ENCODE measurements at regions not wholly inside any gene's neighbourhood (a gene's known extent, or its start where the extent isn't known, plus 50 kb on each side); places are given as distances from the start of the nearest gene placed in this dataset.

DNA sequence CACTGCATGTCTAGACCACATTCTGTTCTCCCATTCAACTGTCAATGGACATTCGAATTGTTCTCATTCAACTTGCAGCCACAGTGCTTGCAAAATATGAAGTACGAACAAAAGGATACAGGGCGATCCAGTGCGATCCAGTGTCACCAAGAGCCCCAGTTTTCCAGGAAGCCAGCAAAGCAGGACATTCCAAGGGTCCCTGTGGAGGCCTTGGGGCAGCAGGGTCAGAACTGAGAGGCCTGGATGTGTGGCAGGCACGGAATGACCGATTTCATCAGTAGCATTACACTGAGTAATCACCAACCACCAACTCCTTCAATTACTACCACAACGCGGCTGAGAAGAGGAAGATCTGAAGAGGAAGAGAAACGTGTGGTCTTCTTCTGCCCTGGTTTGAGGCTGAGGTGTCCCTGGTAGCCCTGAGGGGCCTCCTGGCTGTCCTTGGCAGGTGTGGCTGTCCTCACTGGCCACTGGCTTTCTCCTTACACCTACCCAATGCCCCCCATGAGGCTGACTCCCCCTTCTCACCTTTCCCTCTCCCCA lies 172.7 kb upstream of the FHL2 start:
- no peak for DNase-seq (ENCODE audit: low read depth)

DNA sequence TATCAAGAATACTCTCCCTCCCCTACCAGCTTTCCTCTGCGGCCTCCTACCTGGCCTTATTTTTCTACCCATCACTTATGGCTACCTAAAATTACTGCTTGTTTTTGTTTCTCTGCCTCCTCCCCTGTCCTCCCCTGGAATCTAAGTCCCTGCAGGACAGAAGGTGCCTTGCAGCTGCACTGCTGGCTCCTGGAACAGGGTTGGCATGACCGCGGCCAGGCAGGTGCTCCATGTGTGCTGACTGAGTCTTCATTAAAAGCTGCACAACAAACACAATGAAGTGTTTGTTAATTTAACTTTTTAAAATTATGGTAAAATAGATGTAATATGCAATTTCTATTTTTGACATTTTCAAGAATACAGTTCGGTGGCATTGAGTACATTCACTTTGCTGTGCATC lies 171.9 kb upstream of the FHL2 start:
- no peak for DNase-seq (ENCODE audit: low read depth)

DNA sequence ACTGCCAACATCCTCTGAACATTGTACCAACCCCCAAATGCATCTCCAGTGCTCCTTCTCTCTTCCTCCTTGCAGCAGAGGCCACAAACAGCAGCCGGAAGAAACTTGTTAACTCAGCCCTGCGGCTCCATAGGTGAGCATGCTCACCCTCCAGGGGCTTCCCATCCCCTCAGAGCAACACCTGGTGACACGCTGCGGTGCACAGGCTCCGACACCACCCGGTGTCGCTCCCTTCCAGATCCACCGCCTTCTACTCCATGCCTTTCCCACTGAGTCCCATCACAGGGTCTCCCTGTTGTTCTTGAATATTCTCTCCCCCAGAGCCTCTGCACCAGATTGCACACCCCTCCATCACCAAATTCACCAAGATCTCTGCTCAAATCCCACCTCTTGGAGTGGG lies 171.5 kb upstream of the FHL2 start:
- DNase-seq (ENCODE audit: low read depth), result no peak

DNA sequence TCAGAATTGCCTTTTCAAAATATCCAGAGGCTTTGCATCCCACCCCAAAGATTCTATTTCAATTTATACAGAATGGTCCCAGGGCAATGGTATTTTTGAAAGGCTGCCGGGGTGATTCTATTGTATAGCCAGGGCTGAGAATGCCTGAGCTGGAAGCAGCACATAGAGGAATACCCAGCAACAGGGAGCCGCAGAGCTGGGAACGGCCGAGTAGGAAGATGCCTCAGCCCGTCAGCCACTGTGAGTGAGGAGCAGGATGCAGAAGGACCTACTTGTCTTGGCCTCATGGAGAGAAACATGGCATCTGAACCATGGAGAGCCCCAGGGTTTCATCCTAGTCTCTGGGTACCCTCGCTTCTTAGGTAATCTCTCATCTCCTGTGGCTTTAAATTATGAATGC lies 170.8 kb upstream of the FHL2 start:
- DNase-seq (ENCODE audit: low read depth), result no peak

DNA sequence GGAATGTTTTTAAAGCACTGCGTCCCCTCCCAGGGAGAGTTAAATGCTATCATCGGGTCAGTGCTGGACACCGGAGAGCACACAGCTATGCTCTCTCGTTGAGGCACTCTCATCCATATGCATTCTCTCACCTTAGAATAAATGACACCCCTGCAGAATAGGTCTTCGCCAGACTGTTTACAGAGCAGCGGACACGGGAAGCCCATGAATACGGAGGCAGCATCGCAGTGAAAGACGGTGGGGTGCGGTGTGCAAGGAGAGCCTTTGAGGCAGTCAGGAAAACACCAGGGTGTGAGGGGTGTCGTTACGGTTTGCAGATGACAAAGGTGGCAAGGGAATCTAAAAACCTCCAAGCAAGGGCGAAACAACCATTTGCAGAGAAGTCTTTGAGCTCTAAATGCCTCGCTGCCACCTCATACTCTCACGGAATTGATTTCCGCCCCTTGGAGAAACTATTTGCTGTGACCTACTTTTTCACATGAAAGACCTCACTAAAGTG lies 169.2 kb upstream of the FHL2 start:
- DNase-seq (ENCODE audit: low read depth), result peak; percentile 9

DNA sequence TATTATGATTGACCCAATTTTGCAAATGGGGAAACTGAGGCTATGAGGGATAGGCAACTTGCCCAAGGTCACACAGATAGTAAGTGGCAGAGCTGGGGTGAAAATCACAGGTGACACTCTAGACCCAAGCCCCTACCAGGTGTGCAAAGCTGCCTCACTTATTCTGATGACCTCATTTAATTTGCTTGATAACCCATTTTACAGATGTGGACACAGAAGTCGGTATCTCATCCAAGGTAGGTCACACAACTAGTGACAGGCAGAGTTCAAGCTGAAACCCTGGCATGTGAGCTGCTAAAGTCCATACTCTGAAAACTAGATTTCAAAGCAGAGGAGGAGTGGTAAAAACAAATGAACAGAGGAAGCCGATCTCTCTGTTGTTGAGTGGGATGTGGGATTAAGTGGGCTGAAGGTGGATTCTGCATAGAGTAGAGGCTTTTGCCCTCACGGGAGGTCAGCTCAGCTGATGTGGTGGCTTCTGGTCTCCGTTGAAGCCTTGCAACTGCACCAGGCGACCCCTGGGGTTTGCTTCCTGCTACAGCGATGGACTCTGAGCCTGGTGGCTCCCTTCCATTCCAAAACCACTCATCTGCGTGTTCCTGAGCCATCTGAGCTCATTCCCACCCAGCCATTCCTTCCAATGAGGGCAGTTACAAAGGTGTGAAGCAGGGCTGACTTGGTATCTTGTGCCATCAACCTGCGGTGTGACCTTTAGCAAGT lies 164.3 kb upstream of the FHL2 start:
- DNase-seq (ENCODE audit: low read depth), result no peak

DNA sequence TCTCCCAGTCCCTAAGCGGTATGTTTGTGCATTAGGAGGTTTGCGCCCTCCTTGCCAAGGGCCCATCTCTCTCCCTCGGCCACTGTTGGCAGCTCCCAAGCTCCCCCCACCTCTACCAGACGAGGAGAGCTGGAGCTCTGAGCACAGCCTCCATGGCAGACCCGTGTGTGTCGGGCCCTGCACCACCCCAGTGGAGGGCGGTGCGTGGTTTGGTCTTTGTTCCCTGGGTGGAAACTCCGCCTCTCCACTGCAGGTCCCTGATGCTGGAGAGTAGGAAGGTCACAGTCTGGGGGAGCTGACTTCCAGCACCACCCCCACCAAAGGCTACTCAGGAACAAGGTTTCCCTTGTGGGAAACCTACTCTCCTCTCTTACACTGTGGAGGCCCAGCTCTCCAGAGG lies 162.6 kb upstream of the FHL2 start:
- DNase-seq (ENCODE audit: low read depth), result no peak

DNA sequence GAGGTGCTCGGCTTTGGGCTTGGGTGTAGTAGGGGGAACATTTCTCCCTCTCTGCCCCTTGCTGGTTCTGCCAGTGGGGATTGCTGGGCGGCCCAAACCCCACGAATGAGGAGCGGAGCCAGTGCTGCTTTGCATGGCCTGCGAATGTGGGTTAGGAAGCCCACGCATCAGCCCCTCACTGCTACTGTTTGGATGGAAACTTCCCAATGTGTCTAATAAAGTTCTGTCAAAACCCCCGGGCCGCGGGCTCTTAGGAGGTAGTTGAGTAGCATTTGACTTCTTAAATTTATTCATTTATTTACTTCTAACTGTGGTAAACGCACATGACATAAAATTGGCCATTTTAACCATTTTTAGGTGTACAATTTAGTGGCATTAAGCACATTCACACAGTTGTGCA lies 161.3 kb upstream of the FHL2 start:
- no peak for DNase-seq (ENCODE audit: low read depth)

DNA sequence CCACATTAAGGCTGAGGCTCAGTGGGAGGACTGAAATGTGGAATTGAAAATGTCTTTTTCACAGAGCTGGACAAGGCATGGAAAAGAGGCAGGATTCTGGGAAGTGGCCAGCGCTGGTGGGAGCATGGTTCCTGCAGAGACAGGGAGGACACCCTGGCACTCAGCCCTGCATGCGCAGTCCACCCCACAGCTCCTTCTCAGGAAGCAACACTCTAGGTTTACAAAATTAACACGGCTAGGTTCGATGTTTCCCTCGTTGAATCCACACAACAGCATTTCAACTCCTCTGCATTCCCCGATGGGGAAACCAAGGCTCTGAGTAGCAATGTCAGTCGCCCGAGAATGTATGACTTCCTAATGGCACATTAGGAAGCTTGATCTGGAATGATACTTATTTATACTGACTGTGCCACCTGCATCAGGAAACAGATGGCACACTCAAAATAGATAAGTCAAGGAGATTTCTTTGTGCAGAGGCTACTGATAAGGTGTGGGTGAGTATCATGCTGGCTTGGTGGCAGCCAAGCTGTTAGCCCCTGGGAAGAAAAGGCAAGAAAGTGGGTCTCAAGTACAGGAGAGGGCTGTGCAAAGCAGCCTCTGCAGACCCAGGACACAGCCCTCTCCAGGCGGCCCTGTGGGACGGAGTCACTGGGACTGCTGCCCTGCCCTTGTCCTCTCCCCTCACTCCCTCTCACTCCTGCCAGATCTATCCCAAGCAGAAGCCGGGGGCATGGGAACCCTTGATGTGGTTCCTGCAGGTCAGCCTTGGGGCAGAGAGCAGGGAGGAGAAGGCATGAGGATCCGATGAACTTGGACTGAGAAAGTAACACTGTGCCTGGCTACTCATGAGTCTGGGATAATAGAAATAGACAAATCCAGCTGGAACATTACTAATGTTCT lies 158.4 kb upstream of the FHL2 start:
- no peak for DNase-seq (ENCODE audit: low read depth)

DNA sequence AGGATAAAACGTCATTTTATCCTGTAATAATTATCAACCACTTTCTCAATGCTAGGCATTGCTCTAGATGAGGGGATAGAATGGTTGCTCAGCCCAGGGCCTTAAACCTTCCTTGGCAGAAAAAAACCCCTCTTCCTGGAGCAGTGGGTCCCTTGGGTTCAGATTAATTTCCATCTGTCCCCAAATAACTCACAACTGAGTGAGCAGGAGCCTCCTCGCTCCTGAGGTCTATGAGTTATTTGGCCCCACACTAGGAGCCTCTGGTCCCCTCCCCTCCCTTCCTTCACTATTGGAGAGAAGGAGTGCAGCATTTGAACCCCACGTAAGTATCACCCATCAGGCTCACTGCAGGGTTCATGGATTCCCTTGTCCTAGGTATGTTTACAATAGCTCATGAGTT lies 157.5 kb upstream of the FHL2 start:
- DNase-seq (ENCODE audit: low read depth), result no peak

DNA sequence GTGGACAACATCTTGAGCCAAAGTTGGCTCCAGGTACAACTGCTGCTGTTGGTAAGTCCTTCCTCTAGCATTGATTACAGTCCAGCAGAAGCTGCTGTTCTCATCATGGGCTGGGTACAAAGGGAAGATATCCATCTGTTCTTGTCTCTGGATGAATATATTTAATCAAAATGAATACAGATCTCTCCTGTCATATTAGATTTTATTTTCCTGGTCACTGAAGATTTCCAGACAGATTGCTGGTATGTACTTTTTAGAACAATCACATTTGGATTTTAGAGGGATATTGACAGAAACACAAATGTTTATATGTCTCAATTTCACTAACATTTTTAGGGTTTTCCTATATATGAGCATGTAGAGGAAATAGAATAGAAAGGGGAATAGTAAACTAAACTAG lies 155.4 kb upstream of the FHL2 start:
- DNase-seq (ENCODE audit: low read depth), result no peak

DNA sequence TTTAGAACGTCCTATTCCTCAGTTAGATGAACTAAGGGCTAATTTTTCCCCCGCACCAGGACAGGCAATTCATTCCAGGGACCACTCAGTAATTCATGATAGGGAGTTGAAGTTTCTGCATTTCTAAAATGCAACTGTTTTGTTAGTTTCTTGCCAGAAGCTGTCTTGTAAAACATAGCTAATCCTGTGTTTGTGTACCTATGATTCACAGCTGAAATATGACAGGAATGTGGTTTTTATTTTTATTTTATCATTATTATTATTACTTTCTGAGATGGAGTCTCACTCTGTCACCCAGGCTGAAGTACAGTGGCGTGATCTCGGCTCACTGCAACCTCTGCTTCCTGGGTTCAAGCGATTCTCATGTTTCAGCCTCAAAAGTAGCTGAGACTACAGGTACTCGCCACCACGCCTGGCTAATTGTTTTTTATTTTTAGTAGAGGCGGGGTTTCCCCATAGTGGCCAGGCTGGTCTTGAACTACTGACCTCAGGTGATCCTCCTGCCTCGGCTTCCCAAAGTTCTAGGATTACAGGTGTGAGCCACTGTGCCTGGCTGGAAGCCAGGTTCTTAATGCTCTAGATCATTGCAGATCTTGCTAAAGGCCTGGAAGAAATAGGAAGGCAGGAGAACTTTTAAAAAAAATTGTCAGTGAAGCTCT lies 154.8 kb upstream of the FHL2 start:
- DNase-seq (ENCODE audit: low read depth), result peak; percentile 9

DNA sequence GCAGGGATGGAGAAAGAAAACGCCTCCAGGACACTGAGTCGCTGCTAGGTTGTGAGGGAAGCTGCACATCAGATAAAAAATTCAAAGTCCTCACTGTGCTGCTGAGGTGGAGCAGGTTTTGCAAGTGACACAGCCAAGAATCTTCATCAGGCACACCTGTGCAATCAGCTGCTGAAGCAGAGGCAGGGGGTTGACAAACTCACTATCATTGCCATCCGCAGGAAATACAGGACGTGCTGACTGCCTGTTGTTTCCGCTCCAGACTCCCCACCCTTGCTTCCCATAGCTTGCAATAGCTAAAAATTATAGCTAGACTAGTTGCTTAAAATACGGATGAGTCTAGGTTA lies 147.8 kb upstream of the FHL2 start:
- no peak for DNase-seq (ENCODE audit: low read depth)

DNA sequence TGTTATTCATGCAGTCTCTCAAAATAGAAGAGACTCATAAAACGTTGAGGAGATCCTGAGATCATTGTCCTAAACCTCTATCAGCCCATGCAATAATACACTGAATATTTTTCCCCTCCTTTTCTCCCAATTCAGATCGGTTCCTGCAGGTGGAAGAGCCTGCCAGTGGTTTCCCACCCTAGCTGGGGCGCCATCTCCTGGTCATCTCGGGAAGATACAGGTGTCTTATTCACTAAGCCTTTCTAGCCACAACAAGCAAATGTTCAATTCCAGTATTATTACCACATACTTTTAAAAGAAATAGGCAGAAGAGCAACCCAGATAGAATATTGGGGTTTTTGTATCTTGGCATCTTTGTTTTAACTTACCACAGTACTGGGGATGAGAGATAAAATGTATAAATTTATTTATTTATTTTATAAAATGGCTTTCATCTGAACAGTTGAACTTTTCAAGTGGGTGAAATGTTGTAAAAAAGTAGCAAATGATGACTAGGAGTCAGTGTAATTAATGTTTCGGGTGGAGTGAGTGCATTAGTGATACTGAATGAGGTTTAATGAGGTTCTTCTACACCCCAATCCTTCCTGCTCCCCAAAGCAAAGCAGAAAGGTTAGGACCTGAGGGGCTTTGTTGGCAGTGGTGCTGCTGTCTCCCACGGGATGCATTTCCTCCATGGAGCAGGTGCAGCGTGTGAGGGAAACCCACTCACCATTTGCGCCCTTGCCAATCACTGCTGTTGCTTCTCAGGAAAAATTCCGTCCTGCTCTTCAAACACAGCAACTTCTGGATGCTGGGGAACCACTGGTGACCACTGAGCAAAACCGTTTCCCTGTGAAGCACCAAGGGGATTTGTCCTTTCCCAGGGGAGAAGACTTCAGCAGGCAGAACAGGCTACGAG lies 147.1 kb upstream of the FHL2 start:
- DNase-seq (ENCODE audit: low read depth), result peak; percentile 69

DNA sequence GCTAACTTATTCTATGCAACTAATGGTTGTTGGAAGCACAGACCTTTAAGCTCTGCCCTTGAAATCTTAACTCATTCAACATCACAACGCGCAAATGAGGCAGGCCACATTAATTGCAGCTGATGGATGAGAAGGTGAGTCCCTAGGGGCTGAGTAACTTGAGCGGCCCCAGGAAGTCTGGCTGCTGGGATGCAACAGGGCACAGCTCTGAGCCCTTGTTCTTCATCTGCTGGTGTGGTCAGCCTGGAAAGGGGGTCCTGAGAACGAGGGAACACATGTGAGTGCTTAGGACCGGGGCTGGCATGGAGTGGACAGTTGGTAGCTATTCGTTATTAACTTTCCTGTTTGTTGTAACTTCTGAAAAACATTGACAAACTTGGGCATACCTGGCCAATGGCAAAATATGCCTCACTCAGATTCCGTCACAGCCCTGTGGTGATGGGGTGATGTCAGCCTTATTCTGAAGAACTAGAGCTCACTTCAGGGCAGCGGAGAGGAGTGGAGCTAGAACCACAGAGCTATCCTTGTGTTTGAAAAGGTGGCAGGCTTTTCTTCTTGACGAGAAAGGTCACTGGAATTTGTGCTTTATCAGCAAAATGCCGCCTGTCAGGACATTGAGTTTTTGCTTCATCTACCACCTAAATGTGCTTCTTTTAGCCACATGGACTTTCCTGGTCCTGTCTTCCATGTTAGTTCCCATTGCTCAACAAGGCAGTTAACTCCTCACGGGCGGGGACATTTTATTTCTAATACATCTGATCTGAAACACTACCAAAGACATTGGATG lies 145.9 kb upstream of the FHL2 start:
- DNase-seq (ENCODE audit: low read depth), result no peak

DNA sequence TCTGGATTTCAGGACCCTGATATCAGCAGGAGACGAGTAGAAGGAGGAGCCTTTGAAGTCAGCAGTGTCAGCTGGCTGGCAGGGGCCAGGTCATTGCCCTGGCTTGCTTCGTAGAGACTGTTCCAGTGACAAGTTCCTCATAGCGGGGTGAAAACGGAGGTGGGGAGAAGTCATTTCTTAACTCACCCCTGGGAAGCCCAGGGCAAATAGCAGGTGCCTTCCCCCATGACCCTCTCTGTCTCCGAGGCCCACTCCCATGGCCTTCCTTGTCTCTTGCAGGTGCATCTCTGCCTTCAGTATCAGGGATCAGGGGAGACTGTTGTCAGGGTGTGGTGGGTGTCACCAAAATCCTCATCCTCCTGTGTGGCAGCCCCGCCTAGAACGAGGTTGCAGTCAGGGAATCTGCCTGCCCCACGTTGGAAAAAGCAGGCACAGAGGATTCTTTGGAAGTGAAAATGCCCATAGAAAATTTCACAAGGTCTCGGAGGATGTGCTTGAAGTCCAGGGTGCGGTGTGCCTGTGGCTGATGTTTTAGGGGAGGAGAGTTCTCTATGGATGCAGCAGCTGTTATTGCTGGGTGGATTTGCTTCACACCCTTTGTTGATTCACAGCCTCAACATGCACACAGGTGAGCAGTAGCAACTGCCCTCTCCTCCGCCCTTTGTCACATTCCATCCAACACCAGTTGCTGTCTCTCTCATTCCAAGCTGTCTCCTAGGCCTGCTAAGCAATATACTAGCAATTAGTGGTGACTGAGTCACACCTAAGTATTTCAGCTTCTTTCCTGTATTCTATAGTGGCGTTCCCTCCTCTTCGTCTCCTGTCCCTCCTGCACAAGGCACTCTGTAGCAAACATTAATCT lies 142.6 kb upstream of the FHL2 start:
- DNase-seq (ENCODE audit: low read depth), result peak; percentile 59

DNA sequence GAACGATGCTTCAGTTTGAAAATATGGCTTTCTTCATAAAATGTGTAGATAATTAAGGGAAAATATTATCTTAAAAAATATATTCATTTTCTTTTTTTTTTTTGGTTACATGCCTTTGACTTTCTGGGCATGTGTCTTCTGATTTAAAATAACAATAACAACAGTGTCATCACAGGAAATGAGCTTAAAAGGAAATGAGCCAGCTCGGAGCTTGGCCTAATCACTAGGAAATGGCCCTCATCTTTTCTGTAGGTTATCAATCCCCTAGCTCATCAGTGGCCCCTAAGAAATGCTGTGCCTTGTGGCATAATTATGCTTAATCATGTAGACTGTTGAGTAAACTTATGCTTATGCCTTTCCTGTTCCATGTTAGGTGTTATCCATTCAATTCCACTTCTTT lies 141.8 kb upstream of the FHL2 start:
- no peak for DNase-seq (ENCODE audit: low read depth)

DNA sequence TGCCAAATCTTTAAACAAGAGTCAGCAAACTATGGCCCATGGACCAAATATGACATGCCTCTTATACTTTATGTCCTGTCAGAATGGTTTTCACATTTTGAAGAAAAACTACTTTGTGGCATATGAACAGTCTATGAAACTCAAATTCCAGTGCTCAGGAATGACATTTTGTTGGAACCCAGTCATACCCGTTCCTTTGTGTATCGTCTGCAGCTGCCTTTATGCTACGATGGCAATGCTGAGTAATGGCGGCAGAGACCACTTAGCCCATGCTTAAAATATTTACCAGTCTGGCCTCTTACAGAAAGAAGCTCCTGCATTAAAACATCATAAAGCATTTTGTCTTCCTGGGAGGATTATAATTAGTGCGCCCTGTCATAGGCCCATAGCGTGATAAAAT lies 140.5 kb upstream of the FHL2 start:
- DNase-seq (ENCODE audit: low read depth), result no peak

DNA sequence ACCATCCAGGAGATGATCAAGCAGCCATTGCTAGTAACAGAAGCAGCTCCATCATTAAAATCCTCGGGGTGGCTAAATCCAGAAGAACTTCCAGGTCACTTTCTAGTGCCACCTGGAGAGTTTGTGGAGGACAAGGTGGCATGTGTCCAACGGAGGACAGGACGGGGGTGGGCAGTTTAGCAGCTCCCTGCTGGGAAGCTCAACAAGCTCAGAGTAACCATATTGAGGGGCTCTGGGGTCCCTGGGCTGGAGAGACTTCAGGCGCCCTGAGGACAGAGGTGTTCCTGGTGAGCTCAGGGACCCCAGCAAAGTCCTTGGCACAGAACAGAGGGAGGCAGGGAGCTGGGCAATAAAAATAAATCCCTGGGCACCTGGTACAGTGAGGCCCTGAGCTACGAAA lies 140.0 kb upstream of the FHL2 start:
- no peak for DNase-seq (ENCODE audit: low read depth)

DNA sequence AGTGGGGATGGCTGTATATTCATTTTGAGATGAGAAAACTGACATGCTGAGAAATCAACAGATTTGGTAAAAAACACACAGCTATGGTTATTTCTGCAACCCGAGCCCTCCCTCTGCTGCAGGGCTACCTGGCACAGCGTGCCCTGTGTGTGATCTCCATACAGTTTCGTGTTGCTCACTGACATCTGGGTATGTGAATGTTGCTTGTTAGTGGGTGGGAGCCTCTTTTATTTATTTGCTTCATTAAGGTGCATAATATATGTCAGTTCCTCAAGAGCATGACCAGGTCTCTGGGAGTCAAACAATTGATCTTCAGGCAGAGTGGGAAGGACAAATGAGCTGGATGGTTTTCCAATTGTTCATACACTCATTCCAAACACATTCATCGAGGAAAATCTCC lies 139.1 kb upstream of the FHL2 start:
- no peak for DNase-seq (ENCODE audit: low read depth)

All from Daoy (cell line).